Colonic mucosa (tissue), 4 donors: ENCODE measurements at regions not wholly inside any gene's neighbourhood (a gene's known extent, or its start where the extent isn't known, plus 50 kb on each side); places are given as distances from the start of the nearest gene placed in this dataset.
A peak's percentile ranks its signal among the peaks of the same experiment; 100 is the strongest.

Experiments
- DNase-seq: peaks from one replicate; pipeline ENCODE4 v3.0.0-alpha.2; 2020
- H3K27ac ChIP-seq: fragments of 200-600 bp; one replicate; pipeline ENCODE4 v1.8.0; 2021
- H3K27me3 ChIP-seq: fragments of 200-600 bp; one replicate; pipeline ENCODE4 v1.8.0; 2021
- H3K36me3 ChIP-seq: fragments of 200-600 bp; one replicate; pipeline ENCODE4 v1.8.0; 2021
- H3K4me1 ChIP-seq: fragments of 200-600 bp; one replicate; pipeline ENCODE4 v1.8.0; 2021; ENCODE audit warnings: mild to moderate bottlenecking
- H3K4me3 ChIP-seq: fragments of 200-600 bp; one replicate; pipeline ENCODE4 v1.8.0; 2021
- H3K9ac ChIP-seq, 2 donors: one replicate each; pipeline ENCODE4 v1.7.0; 2013; ENCODE audit warnings: control low read depth in 2 of 2, low read depth in 2 of 2, low read length in 2 of 2
- H3K9me3 ChIP-seq: fragments of 200-600 bp; one replicate; pipeline ENCODE4 v1.8.0; 2021
- intact Hi-C: fragments of 100-400 bp; cut with DNase I; formaldehyde crosslinking; loops from one replicate; pipeline ENCODE4 v1.14.1; 2022
- TF ChIP-seq, protein P1 (sequence below): fragments of 200-600 bp; IDR thresholded peaks from one replicate; pipeline ENCODE4 v1.8.0; 2022; ENCODE audit warnings: antibody characterized with exemption, mild to moderate bottlenecking
- donor health status: healthy.
- donor health status: DM: no; HTN: no; CAD: no.
- donor health status: DM: no; HTN: no; CAD: no.

DNA sequence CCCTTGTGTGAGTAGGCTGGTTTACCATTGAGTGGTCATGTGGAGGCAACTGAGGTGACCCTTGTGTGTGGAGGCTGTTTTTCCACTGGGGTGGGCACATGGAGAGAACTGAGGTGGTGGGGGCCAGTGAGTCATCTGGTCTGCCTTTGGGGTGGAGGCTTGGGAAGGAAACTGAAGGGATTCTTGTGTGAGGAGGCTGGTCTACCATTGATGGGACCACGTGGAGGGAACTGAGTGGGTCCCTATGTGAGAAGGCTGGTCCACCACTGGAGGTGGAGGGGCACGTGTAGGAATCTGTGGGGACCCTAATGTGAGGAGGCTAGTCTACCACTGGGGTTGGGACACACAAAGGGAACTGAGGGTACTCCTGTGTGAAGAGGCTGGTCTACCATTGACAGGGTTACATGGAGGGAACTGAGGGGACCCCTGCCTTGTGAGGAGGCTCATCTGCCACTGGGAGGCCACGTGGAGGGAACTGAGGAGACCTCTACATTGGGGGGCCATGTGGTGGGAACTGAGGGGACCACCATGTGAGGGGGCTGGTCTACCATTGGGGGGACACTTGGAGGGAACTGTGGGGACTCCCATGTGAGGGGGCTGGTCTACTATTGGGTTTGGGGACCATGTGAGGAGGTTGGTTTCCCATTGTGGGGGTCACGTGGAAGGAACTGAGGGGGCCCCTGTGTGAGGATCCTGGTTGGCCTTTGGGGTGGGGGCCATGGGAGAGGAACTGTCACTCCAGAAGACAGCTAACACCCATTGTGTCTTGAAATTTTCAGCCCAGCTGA, 164.5 kb downstream of the WNT7A start:
- intact Hi-C loops = no loop called here
- no peak overlapping the region for H3K9ac ChIP-seq
- no peak overlapping the region for H3K27ac ChIP-seq
- TF ChIP-seq, protein P1, sequence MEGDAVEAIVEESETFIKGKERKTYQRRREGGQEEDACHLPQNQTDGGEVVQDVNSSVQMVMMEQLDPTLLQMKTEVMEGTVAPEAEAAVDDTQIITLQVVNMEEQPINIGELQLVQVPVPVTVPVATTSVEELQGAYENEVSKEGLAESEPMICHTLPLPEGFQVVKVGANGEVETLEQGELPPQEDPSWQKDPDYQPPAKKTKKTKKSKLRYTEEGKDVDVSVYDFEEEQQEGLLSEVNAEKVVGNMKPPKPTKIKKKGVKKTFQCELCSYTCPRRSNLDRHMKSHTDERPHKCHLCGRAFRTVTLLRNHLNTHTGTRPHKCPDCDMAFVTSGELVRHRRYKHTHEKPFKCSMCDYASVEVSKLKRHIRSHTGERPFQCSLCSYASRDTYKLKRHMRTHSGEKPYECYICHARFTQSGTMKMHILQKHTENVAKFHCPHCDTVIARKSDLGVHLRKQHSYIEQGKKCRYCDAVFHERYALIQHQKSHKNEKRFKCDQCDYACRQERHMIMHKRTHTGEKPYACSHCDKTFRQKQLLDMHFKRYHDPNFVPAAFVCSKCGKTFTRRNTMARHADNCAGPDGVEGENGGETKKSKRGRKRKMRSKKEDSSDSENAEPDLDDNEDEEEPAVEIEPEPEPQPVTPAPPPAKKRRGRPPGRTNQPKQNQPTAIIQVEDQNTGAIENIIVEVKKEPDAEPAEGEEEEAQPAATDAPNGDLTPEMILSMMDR = no peak
- DNase-seq = peak; percentile 10
- H3K36me3 ChIP-seq = no peaks in the 10 kb centered on the region
- H3K27me3 ChIP-seq = no peaks in the 10 kb centered on the region
- no peaks in the 10 kb centered on the region for H3K4me1 ChIP-seq
- no peaks in the 10 kb centered on the region for H3K9me3 ChIP-seq
- H3K4me3 ChIP-seq = no peak overlapping the region

DNA sequence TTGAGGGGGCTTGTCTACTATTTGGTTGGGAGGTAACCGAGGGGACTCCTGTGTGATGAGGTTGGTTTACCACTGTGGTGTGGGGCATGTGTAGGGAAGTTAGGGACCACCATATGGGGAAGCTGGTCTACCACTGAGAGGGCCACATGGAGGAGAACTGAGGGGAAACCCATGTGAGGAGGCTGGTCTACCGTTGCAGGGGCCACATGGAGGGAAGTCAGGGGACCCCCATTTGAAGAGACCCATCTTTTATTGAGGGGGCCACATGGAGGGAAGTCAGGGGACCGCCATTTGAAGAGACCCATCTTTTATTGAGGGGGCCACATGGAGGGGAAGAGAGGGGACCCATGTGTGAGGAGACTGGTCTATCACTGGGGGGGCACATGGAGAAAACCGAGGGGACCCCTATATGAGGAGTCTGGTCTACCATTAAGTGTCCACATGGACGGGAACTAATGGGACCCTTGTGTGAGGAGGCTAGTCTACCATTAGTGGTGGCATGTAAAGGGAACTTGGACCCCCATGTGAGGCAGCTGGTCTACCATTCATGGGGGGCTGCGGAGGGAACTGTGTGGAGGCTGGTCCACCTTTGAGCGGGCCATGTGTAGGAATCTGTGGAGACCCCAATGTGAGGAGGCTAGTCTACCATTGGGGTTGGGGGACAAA, 165.5 kb downstream of the FBLN2 start:
- H3K27ac ChIP-seq = no peak overlapping the region
- no peaks in the 10 kb centered on the region for H3K27me3 ChIP-seq
- no peak overlapping the region for H3K9ac ChIP-seq
- H3K4me1 ChIP-seq = no peaks in the 10 kb centered on the region
- TF ChIP-seq, protein P1 = no peak
- H3K36me3 ChIP-seq = no peaks in the 10 kb centered on the region
- no peak overlapping the region for H3K4me3 ChIP-seq
- no peak for DNase-seq
- intact Hi-C loops = no loop called here
- no peaks in the 10 kb centered on the region for H3K9me3 ChIP-seq

DNA sequence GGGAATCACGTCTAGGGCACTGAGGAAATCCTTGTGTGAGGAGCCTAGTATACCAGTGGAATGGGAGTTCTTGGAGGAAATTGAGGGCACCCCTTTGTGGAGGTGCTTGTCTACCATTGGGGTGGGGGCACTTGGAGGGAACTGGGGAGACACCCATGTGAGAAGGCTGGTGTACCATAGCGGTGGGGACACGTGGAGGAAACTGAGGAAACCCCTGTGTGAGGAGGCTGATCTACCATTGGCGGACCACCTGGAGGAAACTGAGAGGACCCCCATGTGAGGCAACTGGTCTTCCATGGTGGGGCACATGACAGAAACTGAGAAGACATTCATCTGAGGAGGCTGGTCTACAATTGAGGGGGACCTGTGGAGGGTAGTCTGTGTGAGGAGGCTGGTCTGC, 164.5 kb downstream of the FBLN2 start:
- H3K36me3 ChIP-seq = no peaks in the 10 kb centered on the region
- DNase-seq = no peak
- intact Hi-C loops = no loop called here

DNA sequence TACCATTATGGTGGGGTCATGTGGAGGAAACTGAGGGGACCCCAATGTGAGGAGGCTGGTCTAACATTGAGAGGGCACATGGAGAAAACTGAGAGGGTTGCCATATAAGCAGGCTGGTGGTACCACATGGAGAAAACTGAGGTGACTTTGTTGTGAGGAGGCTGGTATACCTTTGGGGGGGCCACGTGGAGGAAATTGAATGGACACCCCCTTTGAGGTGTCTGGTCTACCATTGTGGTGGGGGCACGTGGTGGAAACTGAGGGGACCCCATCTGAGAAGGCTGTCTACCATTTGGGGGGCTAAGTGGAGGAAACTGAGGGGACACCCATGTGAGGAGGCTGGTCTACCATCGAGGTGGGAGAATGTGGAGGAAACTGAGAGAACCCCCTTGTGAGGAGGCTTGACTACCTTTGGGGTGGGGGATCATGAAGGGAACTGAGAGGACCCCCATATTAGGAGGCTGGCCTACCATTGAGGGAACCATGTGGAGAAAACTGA, 163.8 kb downstream of the FBLN2 start:
- TF ChIP-seq, protein P1 = no peak
- no peak overlapping the region for H3K27ac ChIP-seq
- no peak overlapping the region for H3K4me3 ChIP-seq
- no peaks in the 10 kb centered on the region for H3K27me3 ChIP-seq
- H3K9ac ChIP-seq = no peak overlapping the region
- H3K9me3 ChIP-seq = no peaks in the 10 kb centered on the region
- intact Hi-C loops = no loop called here
- DNase-seq = peak; percentile 6
- no peaks in the 10 kb centered on the region for H3K4me1 ChIP-seq
- H3K36me3 ChIP-seq = no peaks in the 10 kb centered on the region

More for the DNA sequence above, 164.5 kb downstream of the FBLN2 start:
- H3K9me3 ChIP-seq = no peaks in the 10 kb centered on the region
- H3K9ac ChIP-seq = no peak overlapping the region
- no peak overlapping the region for H3K27ac ChIP-seq
- TF ChIP-seq, protein P1 = no peak
- H3K4me1 ChIP-seq = no peaks in the 10 kb centered on the region
- H3K27me3 ChIP-seq = no peaks in the 10 kb centered on the region
- no peak overlapping the region for H3K4me3 ChIP-seq

DNA sequence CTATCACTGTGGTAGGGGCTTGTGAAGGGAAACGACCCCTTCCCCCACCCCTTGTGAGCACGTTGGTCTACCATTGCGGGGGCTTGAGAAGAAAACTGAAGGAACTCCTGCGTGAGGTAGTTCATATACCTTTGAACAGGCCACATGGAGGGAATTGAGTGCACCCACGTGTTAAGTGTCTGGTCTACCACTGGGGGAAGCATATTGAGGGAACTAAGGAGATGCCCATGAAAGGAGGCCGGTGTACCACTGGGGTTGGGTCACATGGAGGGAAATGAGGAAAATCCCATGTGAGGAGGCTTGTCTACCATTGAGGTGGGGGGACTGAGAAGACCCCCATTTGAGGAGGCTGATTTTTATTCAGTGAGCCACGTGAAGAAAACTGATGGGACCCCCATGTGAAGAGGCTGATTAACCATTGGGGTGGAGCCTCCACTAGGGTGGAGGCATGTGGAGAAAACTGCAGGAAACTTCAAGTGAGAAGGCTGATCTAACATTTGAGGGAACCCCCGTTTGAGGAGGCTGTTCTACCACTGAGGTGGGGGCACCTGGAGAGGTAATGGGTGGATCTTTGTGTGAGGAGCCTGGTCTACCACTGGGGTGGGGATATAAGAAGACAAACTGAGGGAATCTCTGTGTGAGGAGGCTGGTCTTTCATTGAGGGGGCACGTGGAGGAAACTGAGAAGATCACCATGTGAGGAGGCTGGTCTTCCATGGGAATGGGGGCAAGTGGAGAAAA, 163.2 kb downstream of the FBLN2 start:
- Histone ChIP-seq H3K4me3 (no peak overlapping the region), H3K27me3 (no peaks in the 10 kb centered on the region), H3K9ac (no peak overlapping the region), H3K9me3 (no peaks in the 10 kb centered on the region), H3K36me3 (no peaks in the 10 kb centered on the region), H3K27ac (no peak overlapping the region), H3K4me1 (no peaks in the 10 kb centered on the region)
- peak; percentile 2 for DNase-seq
- intact Hi-C loops = no loop called here
- TF ChIP-seq, protein P1 = no peak
